ENCODE measurements at regions not wholly inside any gene's neighbourhood (a gene's known extent, or its start where the extent isn't known, plus 50 kb on each side); places are given as distances from the start of the nearest gene placed in this dataset.

GRCh38 chr18:43931439-43931838 lies 654.1 kb upstream of the SYT4 start:
- no peak for TF ChIP-seq EZH2phosphoT487 (IDR thresholded peaks at IDR 0.05; ENCODE audit: insufficient read depth, low read depth)
- TF ChIP-seq EZH2 (IDR thresholded peaks at IDR 0.05; ENCODE audit: insufficient read depth, poor library complexity, severe bottlenecking) = no peak
- Histone ChIP-seq H3F3A (ENCODE audit: insufficient read depth) (no peaks in the 10 kb centered on the region), H3K27ac (no peak overlapping the region), H4K20me1 (ENCODE audit: insufficient read depth) (no peaks in the 10 kb centered on the region), H3K4me2 (ENCODE audit: unreplicated experiment) (no peak overlapping the region), H3K79me2 (ENCODE audit: insufficient read depth) (no peaks in the 10 kb centered on the region), H3K9me3 (ENCODE audit: low read depth) (no peaks in the 10 kb centered on the region), H2AFZ (no peak overlapping the region), H3K27me3 (replicated peaks; ENCODE audit: insufficient read depth) (no peaks in the 10 kb centered on the region), H3K9me2 (ENCODE audit: insufficient read depth) (no peaks in the 10 kb centered on the region; the same call in 1 of the 2 replicates), H3K9ac (no peak overlapping the region), H3K36me3 (ENCODE audit: low read depth) (no peaks in the 10 kb centered on the region), H3K4me3 (no peak overlapping the region), H3K4me1 (ENCODE audit: insufficient read depth) (peaks cover 14% of the 10 kb centered on the region)
- WGBS, 2 experiments (ENCODE audit: low coverage in 1 of 2, low lambda C conversion rate in 2 of 2, missing lambda C conversion rate in 2 of 2) = 91 to 93% methylated on average over 3 of the region's 3 CpGs
- DNase-seq = no peak
- in situ Hi-C loops (cut with MboI) = no loop called here

GRCh38 chr18:43932140-43932539 lies 654.9 kb upstream of the SYT4 start:
- Histone ChIP-seq H3K9me2 (ENCODE audit: insufficient read depth) (no peaks in the 10 kb centered on the region; the same call in 1 of the 2 replicates), H3F3A (ENCODE audit: insufficient read depth) (no peaks in the 10 kb centered on the region), H3K79me2 (ENCODE audit: insufficient read depth) (no peaks in the 10 kb centered on the region), H3K27me3 (replicated peaks; ENCODE audit: insufficient read depth) (no peaks in the 10 kb centered on the region), H3K36me3 (ENCODE audit: low read depth) (no peaks in the 10 kb centered on the region), H3K4me1 (ENCODE audit: insufficient read depth) (peaks cover 14% of the 10 kb centered on the region), H3K4me3 (no peak overlapping the region), H3K9me3 (ENCODE audit: low read depth) (no peaks in the 10 kb centered on the region), H3K9ac (no peak overlapping the region), H4K20me1 (ENCODE audit: insufficient read depth) (no peaks in the 10 kb centered on the region), H2AFZ (no peak overlapping the region), H3K4me2 (ENCODE audit: unreplicated experiment) (no peak overlapping the region), H3K27ac (no peak overlapping the region)
- TF ChIP-seq EZH2phosphoT487 (IDR thresholded peaks at IDR 0.05; ENCODE audit: insufficient read depth, low read depth) (no peak), EZH2 (IDR thresholded peaks at IDR 0.05; ENCODE audit: insufficient read depth, poor library complexity, severe bottlenecking) (no peak)
- no peak for DNase-seq
- in situ Hi-C loops (cut with MboI) = no loop called here

- H3F3A ChIP-seq (ENCODE audit: insufficient read depth) = no peaks in the 10 kb centered on the region
- no peaks in the 10 kb centered on the region; the same call in 1 of the 2 replicates for H3K9me2 ChIP-seq (ENCODE audit: insufficient read depth)
- TF ChIP-seq EZH2phosphoT487 (IDR thresholded peaks at IDR 0.05; ENCODE audit: insufficient read depth, low read depth) (no peak), EZH2 (IDR thresholded peaks at IDR 0.05; ENCODE audit: insufficient read depth, poor library complexity, severe bottlenecking) (no peak)
- H3K79me2 ChIP-seq (ENCODE audit: insufficient read depth) = no peaks in the 10 kb centered on the region
- H3K36me3 ChIP-seq (ENCODE audit: low read depth) = no peaks in the 10 kb centered on the region
- H3K4me3 ChIP-seq = no peak overlapping the region
- WGBS, 2 experiments (ENCODE audit: low coverage in 1 of 2, low lambda C conversion rate in 2 of 2, missing lambda C conversion rate in 2 of 2) = 78 to 83% methylated on average over 5 of the region's 5 CpGs
- no peaks in the 10 kb centered on the region for H3K27me3 ChIP-seq (replicated peaks; ENCODE audit: insufficient read depth)
- no peak for DNase-seq
- H3K27ac ChIP-seq = no peak overlapping the region
- H4K20me1 ChIP-seq (ENCODE audit: insufficient read depth) = no peaks in the 10 kb centered on the region
- no peak overlapping the region for H2AFZ ChIP-seq
- H3K4me1 ChIP-seq (ENCODE audit: insufficient read depth) = peaks cover 14% of the 10 kb centered on the region
- in situ Hi-C loops (cut with MboI) = no loop called here
- no peak overlapping the region for H3K4me2 ChIP-seq (ENCODE audit: unreplicated experiment)
- H3K9ac ChIP-seq = no peak overlapping the region
- H3K9me3 ChIP-seq (ENCODE audit: low read depth) = no peaks in the 10 kb centered on the region
These were observed 655.9 kb upstream of the SYT4 start for GRCh38 chr18:43933177-43933576.

GRCh38 chr18:43934322-43934721 lies 657.0 kb upstream of the SYT4 start:
- no peaks in the 10 kb centered on the region for H3K36me3 ChIP-seq (ENCODE audit: low read depth)
- 50 to 62% methylated on average over 1 of the region's 1 CpG for WGBS, 2 experiments (ENCODE audit: low coverage in 1 of 2, low lambda C conversion rate in 2 of 2, missing lambda C conversion rate in 2 of 2)
- no peaks in the 10 kb centered on the region for H3K9me3 ChIP-seq (ENCODE audit: low read depth)
- TF ChIP-seq EZH2phosphoT487 (IDR thresholded peaks at IDR 0.05; ENCODE audit: insufficient read depth, low read depth) (no peak), EZH2 (IDR thresholded peaks at IDR 0.05; ENCODE audit: insufficient read depth, poor library complexity, severe bottlenecking) (no peak)
- DNase-seq = no peak
- H3K79me2 ChIP-seq (ENCODE audit: insufficient read depth) = no peaks in the 10 kb centered on the region
- H2AFZ ChIP-seq = peak overlapping the region; percentile 63; the same call in 1 of the 2 replicates
- in situ Hi-C loops (cut with MboI) = no loop called here
- no peaks in the 10 kb centered on the region for H3K27me3 ChIP-seq (replicated peaks; ENCODE audit: insufficient read depth)
- peaks cover 14% of the 10 kb centered on the region for H3K4me1 ChIP-seq (ENCODE audit: insufficient read depth)
- peak overlapping the region; percentile 20 for H3K4me2 ChIP-seq (ENCODE audit: unreplicated experiment)
- no peak overlapping the region for H3K9ac ChIP-seq
- no peak overlapping the region for H3K27ac ChIP-seq
- no peaks in the 10 kb centered on the region for H3F3A ChIP-seq (ENCODE audit: insufficient read depth)
- H3K4me3 ChIP-seq = no peak overlapping the region; the same call in 1 of the 2 replicates
- no peaks in the 10 kb centered on the region for H4K20me1 ChIP-seq (ENCODE audit: insufficient read depth)
- H3K9me2 ChIP-seq (ENCODE audit: insufficient read depth) = no peaks in the 10 kb centered on the region; the same call in 1 of the 2 replicates
